Lung (tissue), 11 donors: ENCODE measurements at regions not wholly inside any gene's neighbourhood (a gene's known extent, or its start where the extent isn't known, plus 50 kb on each side); places are given as distances from the start of the nearest gene placed in this dataset.
A peak's percentile ranks its signal among the peaks of the same experiment; 100 is the strongest.

ENCODE experiments used
- ATAC-seq: fragments of 200-7000 bp; cut with Tn5 transposase; one replicate; pipeline ENCODE4 v1.9.1; 2020; ENCODE audit warnings: moderate number of reproducible peaks; ENCODE audit not compliant: insufficient read depth, low FRiP score
- DNase-seq, 3 donors: peaks; one replicate each; pipeline ENCODE4 v3.0.0-alpha.2; 2013 to 2017
- H3K27ac ChIP-seq, 2 donors: one replicate each; pipeline ENCODE4 v1.5.1; 2013; ENCODE audit warnings: mild to moderate bottlenecking in 2 of 2, moderate library complexity in 2 of 2, control low read depth in 1 of 2, inconsistent platforms in 1 of 2, low read depth in 1 of 2, low read length in 1 of 2
- H3K27me3 ChIP-seq, 3 donors: one replicate each; pipeline ENCODE4 v1.5.1; 2013; ENCODE audit warnings: low read length in 2 of 3; ENCODE audit not compliant: control insufficient read depth in 3 of 3, insufficient read depth in 3 of 3
- H3K36me3 ChIP-seq, 4 donors: one replicate each; pipeline ENCODE4 v1.5.1; 2013; ENCODE audit warnings: low read length in 4 of 4, mild to moderate bottlenecking in 1 of 4, moderate library complexity in 1 of 4; ENCODE audit not compliant: control insufficient read depth in 4 of 4, insufficient read depth in 4 of 4
- H3K4me1 ChIP-seq, 5 donors: one replicate each; pipeline ENCODE4 v1.5.1; 2013; ENCODE audit warnings: low read length in 5 of 5, mild to moderate bottlenecking in 2 of 5, moderate library complexity in 1 of 5; ENCODE audit not compliant: control insufficient read depth in 5 of 5, insufficient read depth in 5 of 5
- H3K4me3 ChIP-seq: one replicate; pipeline ENCODE4 v1.5.1; 2013; ENCODE audit warnings: mild to moderate bottlenecking, control low read depth, moderate library complexity
- H3K9ac ChIP-seq, 2 donors: one replicate each; pipeline ENCODE4 v1.5.1; 2013; ENCODE audit warnings: low read length in 2 of 2, control low read depth in 1 of 2; ENCODE audit not compliant: insufficient read depth in 1 of 2
- H3K9me3 ChIP-seq, 4 donors: one replicate each; pipeline ENCODE4 v1.5.1; 2013; ENCODE audit warnings: low read length in 3 of 4, mild to moderate bottlenecking in 1 of 4, moderate library complexity in 1 of 4; ENCODE audit not compliant: control insufficient read depth in 4 of 4, insufficient read depth in 3 of 4
- WGBS, 2 donors: extraction: QIAGEN DNeasy Blood & Tissue Kit; methylation state at CpG; one replicate each; pipeline ENCODE4 v1.1.7; 2013; 5-methylcytosine and 5-hydroxymethylcytosine counted together
- TF ChIP-seq, protein P1 (sequence below): IDR thresholded peaks from 2 replicates; pipeline ENCODE4 v1.5.1; 2012; ENCODE audit warnings: mild to moderate bottlenecking; ENCODE audit errors: control extremely low read depth, extremely low read depth
- donor health status: control.
- donor health status: control.
- donor health status: Bipolar disorder and iron deficiency.
- donor health status: healthy.
- donor health status: DM: yes; HTN: yes; CAD: no.

DNA sequence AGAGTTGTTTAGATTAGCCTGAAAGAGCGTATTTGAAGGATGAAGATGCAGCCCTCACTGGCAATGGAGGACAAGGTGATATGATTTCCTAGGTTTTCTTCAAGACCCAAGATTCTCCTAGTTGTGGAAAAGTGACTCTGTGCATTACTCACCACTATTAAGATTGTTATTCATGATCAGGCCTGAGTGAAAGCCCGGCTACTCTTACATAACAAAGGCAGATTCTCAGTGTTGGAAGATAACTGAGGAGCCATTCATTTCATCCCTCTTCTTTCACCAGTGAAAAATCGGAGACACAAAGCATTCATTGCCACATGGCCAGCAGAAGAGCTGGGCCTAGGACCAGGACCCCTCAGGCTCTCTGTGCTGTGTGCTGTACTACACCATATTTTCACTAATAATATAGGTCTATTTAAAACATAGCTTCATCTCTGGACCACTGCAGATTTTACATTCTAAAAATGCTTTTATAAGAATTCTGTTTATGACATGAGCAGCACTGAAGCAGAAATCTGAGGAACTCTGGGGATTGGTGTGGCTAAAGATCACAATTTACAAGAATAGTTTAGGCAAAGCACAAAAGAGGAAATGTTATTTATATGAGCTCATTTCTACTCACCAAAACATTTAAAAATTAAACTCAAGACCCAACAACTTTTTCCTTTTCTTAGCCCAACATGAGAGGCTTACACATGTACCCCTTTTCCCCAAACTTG, 181.9 kb upstream of the CCN2 start:
- Histone ChIP-seq H3K4me1 (peaks cover 0 to 9% (median 6%) of the 10 kb centered on the region in 5 donors), H3K36me3 (no peaks in the 10 kb centered on the region), H3K27me3 (no peaks in the 10 kb centered on the region), H3K9me3 (no peaks in the 10 kb centered on the region), H3K4me3 (no peak overlapping the region), H3K9ac (no peak overlapping the region), H3K27ac (peak overlapping the region in 1 of 2 donors; percentile 22)
- ATAC-seq (no peak), DNase-seq (no peak)
- TF ChIP-seq, protein P1, sequence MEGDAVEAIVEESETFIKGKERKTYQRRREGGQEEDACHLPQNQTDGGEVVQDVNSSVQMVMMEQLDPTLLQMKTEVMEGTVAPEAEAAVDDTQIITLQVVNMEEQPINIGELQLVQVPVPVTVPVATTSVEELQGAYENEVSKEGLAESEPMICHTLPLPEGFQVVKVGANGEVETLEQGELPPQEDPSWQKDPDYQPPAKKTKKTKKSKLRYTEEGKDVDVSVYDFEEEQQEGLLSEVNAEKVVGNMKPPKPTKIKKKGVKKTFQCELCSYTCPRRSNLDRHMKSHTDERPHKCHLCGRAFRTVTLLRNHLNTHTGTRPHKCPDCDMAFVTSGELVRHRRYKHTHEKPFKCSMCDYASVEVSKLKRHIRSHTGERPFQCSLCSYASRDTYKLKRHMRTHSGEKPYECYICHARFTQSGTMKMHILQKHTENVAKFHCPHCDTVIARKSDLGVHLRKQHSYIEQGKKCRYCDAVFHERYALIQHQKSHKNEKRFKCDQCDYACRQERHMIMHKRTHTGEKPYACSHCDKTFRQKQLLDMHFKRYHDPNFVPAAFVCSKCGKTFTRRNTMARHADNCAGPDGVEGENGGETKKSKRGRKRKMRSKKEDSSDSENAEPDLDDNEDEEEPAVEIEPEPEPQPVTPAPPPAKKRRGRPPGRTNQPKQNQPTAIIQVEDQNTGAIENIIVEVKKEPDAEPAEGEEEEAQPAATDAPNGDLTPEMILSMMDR, result no peak
- WGBS, 2 donors, result 82 to 91% methylated on average over 3 of the region's 3 CpGs

DNA sequence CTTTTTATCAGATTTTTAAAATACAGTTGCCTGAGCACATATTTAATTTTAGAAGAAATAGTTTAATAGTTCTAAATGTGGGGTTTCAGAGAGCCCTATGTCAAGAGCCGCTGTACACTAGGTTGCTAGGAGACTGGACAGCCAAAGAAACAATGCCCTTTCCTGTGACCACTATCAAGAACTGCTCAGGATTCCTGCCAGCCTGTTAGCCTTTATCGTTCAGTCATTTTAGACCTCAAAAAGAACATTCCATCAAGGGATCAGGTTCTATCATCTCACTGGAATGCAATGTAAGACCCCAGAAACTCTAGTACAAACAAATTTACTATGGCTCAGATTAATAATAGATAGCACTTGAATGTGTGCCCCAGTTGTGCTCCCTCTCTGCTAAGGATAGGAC, 181.2 kb upstream of the CCN2 start:
- Histone ChIP-seq H3K27ac (peak overlapping the region in 1 of 2 donors; percentile 22), H3K36me3 (no peaks in the 10 kb centered on the region), H3K4me3 (no peak overlapping the region), H3K9me3 (no peaks in the 10 kb centered on the region), H3K9ac (no peak overlapping the region), H3K27me3 (no peaks in the 10 kb centered on the region), H3K4me1 (peaks cover 0 to 9% (median 6%) of the 10 kb centered on the region in 5 donors)
- TF ChIP-seq, protein P1, result no peak
- WGBS, 2 donors, result 46 to 63% methylated on average over 2 of the region's 2 CpGs
- no peak for ATAC-seq
- DNase-seq, result peak; percentile 12 to 24 (median 19)

DNA sequence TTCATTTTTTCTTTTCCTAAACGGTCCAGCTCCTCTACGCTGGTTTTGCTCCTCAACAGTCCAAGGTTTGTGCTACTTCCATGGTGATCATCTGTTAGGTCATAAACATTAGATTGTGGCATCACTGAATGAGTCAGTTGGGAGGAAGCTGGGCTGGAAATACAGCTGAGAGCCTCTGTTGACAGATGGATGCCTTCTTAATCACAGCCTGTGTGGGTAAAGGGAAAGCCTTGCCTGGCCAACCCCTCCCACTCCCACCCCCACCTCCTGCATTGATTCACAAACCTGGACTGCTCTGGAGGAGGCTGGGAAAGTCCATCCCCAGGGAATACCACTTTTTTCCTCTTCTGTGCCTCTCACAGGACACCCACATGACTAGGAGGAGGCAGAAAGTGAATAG, 180.6 kb upstream of the CCN2 start:
- Histone ChIP-seq H3K27me3 (no peaks in the 10 kb centered on the region), H3K9ac (no peak overlapping the region), H3K4me1 (peaks cover 0 to 9% (median 6%) of the 10 kb centered on the region in 5 donors), H3K27ac (peak overlapping the region in 1 of 2 donors; percentile 83), H3K36me3 (no peaks in the 10 kb centered on the region), H3K9me3 (no peaks in the 10 kb centered on the region), H3K4me3 (no peak overlapping the region)
- TF ChIP-seq, protein P1, result no peak
- 59 to 73% methylated on average over 2 of the region's 2 CpGs for WGBS, 2 donors
- peak; percentile 63 for ATAC-seq
- peak; percentile 44 to 62 (median 52) for DNase-seq

GRCh38 chr6:132131351-132131750, 180.2 kb upstream of the CCN2 start:
- TF ChIP-seq, protein P1, result no peak
- Histone ChIP-seq H3K9ac (no peak overlapping the region), H3K4me1 (peaks cover 0 to 9% (median 6%) of the 10 kb centered on the region in 5 donors), H3K27ac (peak overlapping the region; percentile 64 to 83), H3K4me3 (no peak overlapping the region), H3K36me3 (no peaks in the 10 kb centered on the region), H3K9me3 (no peaks in the 10 kb centered on the region), H3K27me3 (no peaks in the 10 kb centered on the region)
- DNase-seq (peak in 2 of 3 donors; percentile 11 to 28), ATAC-seq (no peak)
- 44 to 56% methylated on average over 3 of the region's 3 CpGs for WGBS, 2 donors
